Inflammatory macrophage (primary cell): ENCODE measurements at regions not wholly inside any gene's neighbourhood (a gene's known extent, or its start where the extent isn't known, plus 50 kb on each side); places are given as distances from the start of the nearest gene placed in this dataset.
"Not testable (repeated sequence)": the region's sequence is repeated elsewhere in the genome, so short reads cannot be mapped to it uniquely, and the experiment has no call there.

ENCODE experiments used
- DNase-seq, 2 donors: peaks; one replicate each; pipeline ENCODE4 v3.0.0-alpha.2; 2020 to 2022

DNA sequence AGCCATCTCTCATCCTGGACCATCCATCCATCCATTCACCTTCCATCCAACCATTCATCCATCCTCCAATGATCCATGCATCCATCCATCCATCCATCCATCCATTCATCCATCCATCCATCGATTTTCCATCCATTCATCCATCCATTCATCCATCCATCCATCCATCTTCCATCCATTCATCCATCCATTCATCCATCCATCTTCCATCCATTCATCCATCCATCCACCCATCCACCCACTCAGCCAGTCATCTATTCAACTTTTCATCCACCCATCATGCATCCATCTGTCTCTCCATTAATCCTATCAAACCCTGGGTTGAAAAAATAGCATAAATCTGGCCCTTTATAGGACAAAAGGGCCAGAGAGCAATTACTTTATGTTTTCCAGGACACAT lies 158.3 kb upstream of the WSCD1 start:
- no peak for DNase-seq

DNA sequence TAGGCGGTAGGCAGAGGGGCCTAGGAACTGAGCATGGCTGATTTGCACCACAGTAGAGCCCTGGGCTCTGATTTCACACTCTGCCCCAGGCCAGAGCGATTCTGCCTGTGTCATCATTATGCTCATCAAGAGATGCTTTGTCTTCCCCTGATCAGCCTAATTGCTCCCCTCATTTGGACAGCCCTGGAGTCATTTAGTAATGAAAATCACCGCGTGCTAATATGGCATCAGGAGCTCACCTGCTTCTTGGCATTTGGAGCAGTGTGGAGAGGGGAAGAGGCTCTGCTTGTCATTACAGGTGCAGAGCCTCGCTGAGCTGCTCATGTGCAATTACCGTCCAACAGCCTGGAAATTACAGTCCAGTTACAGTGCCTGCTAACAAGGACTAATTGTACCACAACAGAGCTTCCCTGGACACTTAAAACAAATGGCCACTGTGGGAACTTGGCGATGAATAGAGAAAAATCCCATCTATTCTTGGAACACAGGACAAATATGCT lies 157.1 kb upstream of the WSCD1 start:
- no peak for DNase-seq

DNA sequence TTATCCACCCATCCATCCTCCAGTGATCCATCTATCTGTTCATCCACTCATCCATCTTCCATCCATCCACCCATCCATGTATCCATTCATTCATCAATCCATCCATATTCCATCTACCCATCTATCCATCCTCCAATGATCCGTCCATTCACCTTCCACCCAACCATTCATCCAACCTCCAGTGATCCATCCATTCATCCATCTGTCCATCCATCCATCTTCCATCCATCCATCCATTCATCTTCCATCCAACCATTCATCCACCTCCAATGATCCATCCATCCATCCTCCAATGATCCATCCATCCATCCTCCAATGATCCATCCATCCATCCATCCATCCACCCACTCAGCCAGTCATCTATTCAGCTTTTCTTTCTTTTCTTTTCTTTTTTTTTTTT lies 156.5 kb upstream of the WSCD1 start:
- no peak for DNase-seq

DNA sequence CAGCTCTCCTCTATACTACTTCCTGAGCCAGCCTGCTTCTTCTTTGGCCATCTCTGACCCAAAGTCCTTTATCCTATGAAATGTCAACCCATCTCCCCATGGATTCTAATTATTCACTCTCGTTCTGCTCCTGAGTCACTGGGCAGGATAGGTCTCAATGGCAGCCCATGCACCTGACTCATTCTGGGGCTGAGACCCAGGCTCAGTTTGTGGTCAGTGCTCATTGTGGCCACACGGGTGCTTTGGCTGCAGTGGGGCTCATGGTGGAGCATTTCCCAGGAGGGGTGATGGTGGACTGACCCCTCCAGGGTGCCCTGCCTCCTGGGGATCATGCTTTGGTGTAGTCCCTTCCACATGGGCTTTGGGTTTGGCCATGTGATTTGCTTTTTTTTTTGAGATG lies 154.8 kb upstream of the WSCD1 start:
- DNase-seq, result no peak

DNA sequence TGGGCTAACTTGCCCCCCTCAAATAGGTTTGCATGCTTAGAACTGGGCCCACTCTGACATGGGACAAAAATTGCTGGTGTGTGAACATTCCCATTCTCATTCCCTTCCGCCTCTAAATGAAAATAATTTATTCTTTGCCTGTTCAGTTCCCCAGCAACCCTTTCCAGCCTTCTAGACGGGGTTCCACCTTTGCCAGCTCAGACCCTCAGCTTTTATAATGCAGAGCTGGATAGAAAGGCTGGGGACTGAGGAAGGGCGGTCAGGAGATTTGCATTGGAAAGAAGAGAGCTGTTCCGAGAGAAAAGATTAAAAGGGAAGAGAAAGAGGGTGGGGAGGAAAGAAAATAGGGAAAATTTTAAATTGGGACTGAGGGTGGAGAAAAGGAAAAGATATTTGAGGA lies 151.1 kb upstream of the WSCD1 start:
- no peak for DNase-seq

DNA sequence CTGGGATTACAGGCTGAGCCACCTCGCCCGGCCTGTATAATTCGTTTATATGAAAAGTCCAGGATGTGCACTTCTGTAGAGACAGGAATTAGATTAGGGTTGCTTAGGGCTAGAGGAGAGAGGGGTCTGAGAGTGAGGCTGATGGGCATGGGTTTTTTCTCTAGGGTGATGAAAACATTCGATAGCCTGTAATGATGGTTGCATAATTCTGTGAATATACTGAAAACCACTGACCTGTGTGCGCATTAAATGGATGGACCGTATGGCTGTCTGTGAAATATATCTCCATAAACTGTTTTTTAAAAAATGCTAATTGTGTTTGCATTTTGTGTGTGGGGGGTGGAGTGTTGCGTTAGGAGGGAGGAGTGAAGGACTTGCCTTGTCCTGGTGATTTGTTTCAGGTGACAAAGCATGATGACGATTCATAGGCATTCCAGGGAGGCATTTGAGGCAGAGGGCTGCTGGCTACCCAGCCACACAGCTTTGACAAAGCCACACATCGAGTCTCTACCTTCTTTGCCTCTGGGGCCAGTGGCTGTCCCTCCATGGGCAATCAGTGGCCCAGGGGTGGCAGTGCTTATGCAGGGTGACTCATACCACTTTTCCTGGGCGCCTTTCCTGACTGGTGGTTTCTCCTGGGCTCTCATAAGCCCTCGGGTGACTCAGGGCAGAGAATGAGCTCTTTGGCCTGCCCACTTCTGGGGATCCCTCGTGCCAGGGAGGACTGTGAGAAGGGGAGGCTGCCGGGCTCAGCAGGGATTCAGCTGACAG lies 148.5 kb upstream of the WSCD1 start:
- no peak for DNase-seq

DNA sequence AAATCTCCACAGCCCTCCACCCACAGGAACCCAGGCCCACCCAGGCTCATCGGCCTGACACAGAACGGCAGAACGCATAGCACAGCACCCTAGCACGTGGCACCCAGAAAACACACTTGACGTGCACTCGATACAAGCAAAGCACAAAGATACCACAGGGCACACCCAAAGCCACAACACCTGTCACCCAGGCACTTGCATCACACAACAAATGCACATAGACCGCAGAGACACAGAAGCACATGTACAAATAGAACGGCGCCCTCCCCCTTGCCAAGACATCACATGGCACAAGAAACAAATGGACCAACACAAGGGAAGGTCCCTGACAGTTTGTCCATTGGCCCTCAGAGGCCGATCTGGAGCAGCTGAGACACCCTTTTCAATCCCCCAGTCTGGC lies 147.7 kb upstream of the WSCD1 start:
- DNase-seq, result no peak

DNA sequence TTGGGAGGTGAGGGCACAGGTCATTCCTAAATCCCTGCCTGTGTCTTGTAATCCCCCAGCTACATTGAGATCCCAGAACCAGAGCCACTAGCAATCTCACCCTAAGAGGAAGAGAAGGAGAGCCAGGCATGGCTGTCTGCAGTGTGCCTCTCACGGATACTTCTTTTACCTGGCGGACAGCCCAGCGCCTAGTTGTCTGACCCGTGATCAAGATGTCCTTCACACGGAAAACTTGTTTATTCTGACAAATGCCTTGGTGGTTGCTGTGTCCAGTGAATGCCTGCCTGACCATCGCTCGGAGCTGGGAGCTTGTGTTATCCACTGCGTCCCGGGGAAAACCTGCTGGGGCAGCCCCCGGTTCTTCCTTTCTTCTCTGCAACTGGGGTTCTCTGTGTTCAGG lies 140.5 kb upstream of the WSCD1 start:
- no peak for DNase-seq

DNA sequence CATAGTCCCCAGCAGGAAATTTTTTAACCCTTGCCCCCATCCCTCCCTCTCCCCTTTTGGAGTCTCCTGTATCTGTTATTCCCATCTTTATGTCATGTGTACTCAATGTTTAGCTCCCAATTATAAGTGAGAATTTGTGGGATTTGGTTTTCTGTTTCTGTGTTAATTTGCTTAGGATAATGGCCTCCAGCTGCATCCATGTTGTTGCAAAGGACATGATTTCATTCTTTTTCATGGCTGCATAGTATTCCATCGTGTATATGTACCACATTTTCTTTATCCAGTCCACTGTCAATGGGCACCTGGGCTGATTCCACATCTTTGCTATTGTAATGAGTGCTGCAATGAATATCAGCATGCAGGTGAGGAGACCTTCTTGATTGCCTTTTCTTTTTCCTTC lies 139.6 kb upstream of the WSCD1 start:
- not testable (repeated sequence) for DNase-seq

DNA sequence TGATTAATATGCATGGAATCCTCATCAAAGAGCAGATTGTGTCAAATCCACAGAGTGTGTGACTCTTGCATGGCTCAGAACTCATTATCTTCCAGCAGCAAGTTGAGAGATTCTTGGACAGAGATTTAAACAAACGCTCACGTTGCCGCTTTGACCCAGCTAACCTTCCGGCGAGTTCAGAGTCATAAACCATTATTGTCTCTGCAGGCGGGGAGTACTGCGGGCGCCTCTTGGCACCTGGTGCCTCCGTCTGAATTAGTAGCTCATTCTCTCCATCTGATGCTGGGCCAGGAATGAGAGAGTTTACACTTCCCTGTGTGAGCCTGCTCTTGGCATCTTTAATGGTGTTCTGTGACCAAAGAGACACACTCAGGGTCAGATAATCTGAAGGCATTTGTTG lies 138.6 kb upstream of the WSCD1 start:
- no peak for DNase-seq

DNA sequence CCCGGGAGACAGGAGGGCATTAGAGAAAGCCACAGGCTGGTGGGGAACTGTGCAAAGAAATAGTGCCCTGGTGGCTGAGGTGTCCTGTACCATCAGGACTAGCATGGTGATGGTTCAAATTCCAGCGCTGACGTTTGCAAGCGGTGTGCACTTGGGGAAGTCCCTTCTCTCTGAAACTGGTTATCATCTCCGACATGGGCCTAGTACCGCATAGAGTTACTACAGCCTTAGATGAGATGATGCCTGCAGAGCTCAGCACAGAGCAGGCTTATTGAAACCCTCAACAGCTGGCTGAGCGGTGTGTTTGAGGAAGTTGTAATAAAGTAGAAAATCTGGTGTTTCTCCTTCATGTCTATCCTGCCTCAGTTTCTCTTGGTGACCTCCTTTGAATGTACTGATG lies 136.7 kb upstream of the WSCD1 start:
- no peak for DNase-seq

DNA sequence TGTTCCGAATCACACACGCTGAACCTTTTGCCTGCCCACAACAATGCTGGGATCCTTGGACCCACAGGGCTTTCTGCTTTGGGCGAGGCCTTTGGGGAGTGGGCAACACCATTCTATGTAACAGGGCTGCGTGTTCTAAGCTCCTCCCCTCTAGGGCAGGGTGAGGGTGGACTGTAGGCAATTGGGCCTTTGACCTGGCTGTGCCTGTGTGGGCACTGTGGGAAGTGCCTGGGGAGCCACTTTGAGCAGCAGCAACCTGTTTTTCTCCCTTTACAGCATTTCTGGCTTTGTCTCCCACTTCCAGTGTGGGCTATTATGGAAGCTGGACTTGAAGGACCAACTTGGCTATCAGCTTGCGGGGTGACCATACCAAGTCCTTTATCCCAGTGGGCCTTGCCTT lies 128.9 kb upstream of the WSCD1 start:
- DNase-seq, result no peak

DNA sequence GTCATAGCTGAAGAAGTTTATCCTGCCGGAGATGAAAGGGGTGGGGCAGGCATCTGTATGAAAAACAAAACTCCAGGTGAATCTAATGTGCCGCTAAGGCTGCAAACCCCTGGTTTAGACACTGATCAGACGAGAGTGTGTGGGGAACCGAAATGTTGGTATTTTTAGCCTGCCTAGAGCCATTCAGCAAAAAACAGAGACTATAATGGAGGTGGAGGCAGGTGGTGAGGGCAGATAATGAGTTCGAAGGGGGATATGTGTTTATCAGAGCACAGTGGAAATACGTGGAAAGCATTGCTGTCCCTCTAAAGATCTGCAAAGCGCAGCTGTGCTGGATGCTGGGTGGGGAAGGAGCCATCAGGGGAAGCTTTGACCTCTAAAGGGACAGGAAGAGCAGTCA lies 127.5 kb upstream of the WSCD1 start:
- DNase-seq, result no peak

DNA sequence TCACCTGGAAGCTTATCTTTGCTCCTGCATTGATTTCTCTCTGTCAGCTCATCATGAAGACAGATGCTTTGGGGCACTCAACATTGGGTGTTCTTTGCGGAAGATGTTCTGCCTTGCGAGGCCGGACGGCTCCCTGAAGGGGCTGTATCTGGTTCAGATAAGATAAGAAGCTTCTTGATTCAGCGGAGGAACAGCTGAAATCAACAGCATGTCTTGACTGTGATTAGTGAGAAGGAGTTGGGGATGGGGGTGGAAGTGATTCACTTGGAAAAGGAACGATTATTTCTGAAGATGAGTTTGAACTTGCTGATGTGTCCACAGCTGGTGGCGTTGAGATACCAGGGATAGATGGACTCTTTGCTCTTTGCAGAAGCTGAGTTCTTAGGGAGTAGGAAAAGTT lies 126.9 kb upstream of the WSCD1 start:
- DNase-seq, result no peak

DNA sequence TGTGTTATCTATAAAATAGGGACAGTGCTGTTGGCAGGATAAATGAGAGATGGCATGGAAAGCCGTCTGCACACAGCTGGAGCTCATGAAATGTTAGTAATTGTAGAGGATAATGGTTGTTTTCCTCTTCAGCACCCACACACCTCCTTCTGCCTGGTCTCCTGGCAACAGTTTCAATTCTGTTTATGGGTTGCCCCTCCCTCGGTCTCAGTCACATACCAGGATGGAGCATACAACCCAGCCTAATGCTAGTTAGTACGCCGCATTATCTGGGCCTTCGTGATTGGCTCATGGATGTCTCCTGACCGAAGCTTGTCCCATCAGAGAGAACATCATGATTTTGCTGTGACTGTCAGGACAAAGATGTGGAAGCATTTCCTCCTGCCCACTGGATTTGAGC lies 126.2 kb upstream of the WSCD1 start:
- DNase-seq, result no peak

DNA sequence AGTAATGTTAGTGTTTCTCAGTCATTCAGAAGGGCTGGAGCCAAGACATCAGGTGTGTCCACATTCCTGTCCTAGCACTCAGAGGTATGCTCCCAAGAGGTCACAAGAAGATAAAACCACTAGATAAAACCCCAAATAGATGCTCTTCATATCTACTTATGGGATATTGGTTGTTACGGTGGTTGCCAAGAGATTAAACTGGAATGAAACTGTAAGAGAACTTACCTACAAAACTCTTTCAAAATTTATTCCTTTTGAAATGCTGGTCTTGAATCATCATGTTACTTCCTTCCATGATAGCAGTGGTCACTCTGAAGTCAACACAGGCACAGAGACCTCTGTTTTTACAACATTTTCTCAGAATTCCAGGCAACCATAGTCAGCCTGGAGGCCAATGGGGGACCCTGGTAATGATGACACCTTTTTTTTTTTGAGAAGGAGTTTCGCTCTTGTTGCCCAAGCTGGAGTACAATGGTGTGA lies 122.4 kb upstream of the WSCD1 start:
- no peak for DNase-seq

DNA sequence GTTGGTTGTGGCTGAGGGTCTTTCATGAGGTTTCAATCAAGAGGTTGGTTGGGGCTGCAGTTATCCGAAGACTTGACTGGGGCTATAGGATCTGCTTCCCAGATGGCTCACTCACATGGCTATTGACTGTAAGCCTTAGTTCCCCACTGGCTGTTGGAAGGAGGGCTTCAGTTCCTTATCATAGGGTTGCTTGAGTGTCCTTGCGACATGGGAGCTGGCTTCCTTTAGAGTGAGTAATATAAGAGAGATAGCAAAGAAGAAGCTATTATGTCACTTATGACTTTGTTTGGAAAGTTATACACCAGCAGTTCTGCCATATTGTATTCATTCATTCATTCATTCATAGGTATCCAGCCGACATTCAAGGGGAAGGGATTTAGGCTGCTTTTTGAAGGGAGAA lies 121.4 kb upstream of the WSCD1 start:
- DNase-seq, result no peak

DNA sequence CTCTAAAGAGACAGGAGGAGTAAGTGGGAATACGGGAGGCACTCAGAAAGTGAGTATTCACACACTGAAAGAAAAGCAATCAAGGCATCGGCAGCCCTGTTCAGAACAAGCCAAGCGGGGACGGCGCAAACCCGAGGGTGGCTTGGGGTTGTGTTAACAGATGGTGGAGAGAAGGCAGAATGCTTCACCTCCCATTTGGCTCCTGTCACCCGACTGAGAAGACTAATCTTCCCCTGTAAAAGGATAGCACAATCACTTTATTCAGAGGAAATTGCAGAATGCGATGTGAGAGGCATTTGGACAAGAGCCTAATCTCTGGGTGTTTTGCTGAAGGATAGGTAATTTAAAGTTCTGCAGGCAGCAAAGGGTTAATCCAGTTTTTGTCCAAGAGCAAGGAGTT lies 119.3 kb upstream of the WSCD1 start:
- DNase-seq, result no peak

DNA sequence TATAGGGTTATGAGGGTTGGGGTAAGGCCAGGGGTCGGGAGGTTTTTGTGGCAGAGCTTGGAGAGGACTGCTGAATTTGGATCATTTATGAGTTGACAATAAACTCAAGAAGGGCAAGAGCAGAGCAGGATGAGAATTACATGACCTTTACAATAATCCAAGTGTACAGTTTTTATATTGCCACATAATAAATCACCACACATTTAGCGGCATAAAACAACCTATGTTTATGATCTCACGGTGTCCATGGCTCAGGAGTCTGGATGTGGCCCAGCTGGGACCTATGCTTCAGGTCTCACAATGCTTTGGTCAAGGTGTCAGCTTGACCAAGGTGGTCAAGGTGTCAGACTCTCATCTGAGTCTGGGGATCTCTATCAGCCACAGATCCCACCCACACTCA lies 118.3 kb upstream of the WSCD1 start:
- DNase-seq, result no peak

DNA sequence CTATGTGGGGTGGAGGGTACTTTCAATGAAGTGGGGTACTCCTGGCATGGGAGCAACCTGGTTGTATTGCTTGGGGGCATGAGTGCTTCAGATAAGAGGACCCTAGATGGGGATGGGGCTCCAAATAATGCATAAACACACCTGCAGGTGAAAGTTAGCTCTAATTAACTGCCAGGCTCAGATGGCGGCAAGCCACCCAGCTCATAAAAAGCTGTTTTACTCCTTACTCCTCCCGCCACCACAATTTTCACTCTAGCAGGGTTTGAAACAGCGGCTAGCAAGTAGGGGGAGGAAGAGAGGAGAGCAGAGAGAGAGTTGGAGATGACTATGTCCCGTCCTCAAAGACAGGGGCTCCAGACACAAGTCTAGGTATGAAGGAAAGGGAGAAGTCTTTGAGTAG lies 117.7 kb upstream of the WSCD1 start:
- no peak for DNase-seq

DNA sequence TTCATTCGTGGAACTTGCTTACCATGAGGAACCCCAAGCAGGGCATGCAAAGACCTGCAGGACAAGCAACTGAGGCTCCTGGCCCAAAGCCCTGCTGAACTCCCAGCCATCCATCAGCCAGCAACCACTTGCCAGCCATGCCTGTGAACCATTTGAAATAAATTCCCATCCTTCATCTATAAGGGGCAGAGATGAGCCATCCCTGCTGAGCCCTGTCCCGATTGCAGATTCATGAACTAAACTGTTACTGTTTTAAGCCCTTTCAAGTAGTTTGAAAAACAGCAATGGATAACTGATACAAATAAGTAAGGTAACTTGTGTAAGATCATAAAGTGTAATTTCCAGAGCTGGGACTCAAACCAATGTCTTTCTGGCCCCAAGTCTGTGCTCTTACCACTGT lies 114.4 kb upstream of the WSCD1 start:
- no peak for DNase-seq

DNA sequence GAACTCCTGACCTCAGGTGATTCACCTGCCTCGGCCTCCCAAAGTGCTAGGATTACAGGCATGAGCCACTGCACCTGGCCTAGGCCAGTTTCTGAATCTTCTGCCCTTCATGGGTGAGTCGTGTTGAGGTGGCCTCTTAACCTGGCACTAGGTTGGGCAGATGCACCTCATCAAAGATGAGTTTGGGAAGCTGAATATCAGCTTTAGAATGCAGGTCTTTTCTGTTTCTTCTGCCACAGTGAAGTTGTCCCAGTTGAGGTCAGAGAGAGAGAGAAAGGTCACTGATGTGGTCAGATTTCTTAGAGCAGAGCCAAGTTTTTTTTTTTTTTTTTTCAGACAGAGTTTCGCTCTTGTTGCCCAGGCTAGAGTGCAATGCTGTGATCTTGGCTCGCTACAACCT lies 111.3 kb upstream of the WSCD1 start:
- DNase-seq, result no peak

DNA sequence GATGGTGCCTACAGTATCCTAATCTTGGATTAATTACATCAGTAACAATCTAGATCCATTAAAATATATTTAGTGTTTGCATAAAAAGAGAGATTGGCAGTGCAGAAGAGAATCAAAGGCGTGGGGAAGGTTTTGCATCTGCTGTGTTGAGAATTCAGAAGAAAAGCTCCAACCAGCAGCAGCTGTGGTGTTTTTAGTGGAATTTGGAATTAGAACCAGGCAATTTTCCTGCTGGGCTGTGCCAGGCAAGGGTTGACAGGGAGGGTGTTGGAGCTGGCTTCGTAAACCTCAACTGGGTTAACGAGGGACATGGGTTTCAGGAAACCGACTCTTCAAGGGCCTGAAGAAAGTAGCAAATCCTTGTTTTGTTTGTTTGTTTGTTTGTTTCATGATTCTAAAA lies 107.8 kb upstream of the WSCD1 start:
- no peak for DNase-seq

DNA sequence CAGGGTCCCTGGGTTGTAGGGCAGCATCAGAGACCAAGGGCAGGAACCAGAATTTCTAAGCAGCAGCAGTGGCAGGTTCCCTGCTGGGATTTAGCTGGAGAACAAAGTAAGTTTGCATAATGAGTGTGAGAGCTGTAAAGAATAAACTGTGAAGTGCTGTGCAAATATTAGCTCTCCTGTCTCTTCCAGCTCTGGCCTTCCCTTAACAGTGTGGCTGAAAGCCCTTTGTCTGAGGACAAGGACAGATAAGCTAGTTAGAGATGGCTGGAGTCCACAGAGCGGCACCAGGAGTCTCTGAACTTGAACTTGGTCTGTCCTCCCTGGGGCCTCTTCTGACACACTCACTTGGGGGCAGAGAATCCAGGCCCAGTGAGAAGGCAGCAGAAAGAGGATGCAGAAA lies 98.2 kb upstream of the WSCD1 start:
- no peak for DNase-seq

DNA sequence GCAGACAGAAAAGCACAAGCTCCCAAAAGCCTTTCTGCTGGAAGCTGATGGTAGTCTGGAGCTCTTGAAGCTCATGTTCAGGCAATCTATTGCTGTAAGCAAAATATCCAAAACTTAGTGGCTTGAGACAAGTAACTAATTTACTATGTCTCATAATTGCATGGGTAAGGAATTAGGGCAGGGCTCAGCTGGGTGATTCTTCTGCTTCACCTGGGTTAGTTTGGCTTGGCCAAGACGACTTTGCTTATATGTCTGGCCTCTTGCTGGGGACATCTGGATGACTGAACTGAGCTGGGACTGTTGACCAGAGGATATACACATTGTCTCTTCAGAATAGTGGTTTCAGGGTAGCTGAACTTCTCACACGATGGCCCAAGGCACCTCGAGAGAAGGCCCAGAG lies 96.8 kb upstream of the WSCD1 start:
- no peak for DNase-seq
